ENCODE measurements at regions not wholly inside any gene's neighbourhood (a gene's known extent, or its start where the extent isn't known, plus 50 kb on each side); places are given as distances from the start of the nearest gene placed in this dataset.
"Not testable (repeated sequence)": the region's sequence is repeated elsewhere in the genome, so short reads cannot be mapped to it uniquely, and the experiment has no call there.

GRCh38 chr3:10623578-10624275 lies 118.3 kb upstream of the ATP2B2 start:
- no peak for DNase-seq (ENCODE audit: low read depth in 4 of 4, low spot score in 1 of 4)

- no peak for DNase-seq (ENCODE audit: low read depth in 4 of 4, low spot score in 1 of 4)
Observed at GRCh38 chr3:10625323-10625722, 119.9 kb upstream of the ATP2B2 start.

GRCh38 chr3:10627884-10628572 lies 122.6 kb upstream of the ATP2B2 start:
- DNase-seq (ENCODE audit: low read depth in 4 of 4, low spot score in 1 of 4) = no peak

GRCh38 chr3:10628891-10629670 lies 123.7 kb upstream of the ATP2B2 start:
- DNase-seq (ENCODE audit: low read depth in 4 of 4, low spot score in 1 of 4) = no peak

GRCh38 chr3:10629671-10630040 lies 124.3 kb upstream of the ATP2B2 start:
- no peak for DNase-seq (ENCODE audit: low read depth in 4 of 4, low spot score in 1 of 4)

- DNase-seq (ENCODE audit: low read depth in 4 of 4, low spot score in 1 of 4) = no peak
Observed at GRCh38 chr3:10631224-10631623, 125.8 kb upstream of the ATP2B2 start.

GRCh38 chr3:10632125-10632524 lies 126.7 kb upstream of the ATP2B2 start:
- no peak for DNase-seq (ENCODE audit: low read depth in 4 of 4, low spot score in 1 of 4)

- DNase-seq (ENCODE audit: low read depth in 4 of 4, low spot score in 1 of 4) = no peak
Observed at GRCh38 chr3:10632741-10633140, 127.4 kb upstream of the ATP2B2 start.

- DNase-seq (ENCODE audit: low read depth in 4 of 4, low spot score in 1 of 4) = no peak
Observed at GRCh38 chr3:10635446-10636076, 130.2 kb upstream of the ATP2B2 start.

GRCh38 chr3:10637342-10637741 lies 132.0 kb upstream of the ATP2B2 start:
- DNase-seq (ENCODE audit: low read depth in 4 of 4, low spot score in 1 of 4) = no peak

GRCh38 chr3:10638466-10638865 lies 133.1 kb upstream of the ATP2B2 start:
- DNase-seq (ENCODE audit: low read depth in 4 of 4, low spot score in 1 of 4) = no peak

GRCh38 chr3:10641760-10642159 lies 136.4 kb upstream of the ATP2B2 start:
- no peak for DNase-seq (ENCODE audit: low read depth in 4 of 4, low spot score in 1 of 4)

- DNase-seq (ENCODE audit: low read depth in 4 of 4, low spot score in 1 of 4) = no peak
Observed at GRCh38 chr3:10644189-10644588, 138.8 kb upstream of the ATP2B2 start.

GRCh38 chr3:10645800-10646199 lies 140.4 kb upstream of the ATP2B2 start:
- DNase-seq (ENCODE audit: low read depth in 4 of 4, low spot score in 1 of 4) = no peak

- DNase-seq (ENCODE audit: low read depth in 4 of 4, low spot score in 1 of 4) = no peak
Observed at GRCh38 chr3:10646531-10647335, 141.3 kb upstream of the ATP2B2 start.

GRCh38 chr3:10647376-10647775 lies 142.0 kb upstream of the ATP2B2 start:
- no peak for DNase-seq (ENCODE audit: low read depth in 4 of 4, low spot score in 1 of 4)

- no peak for DNase-seq (ENCODE audit: low read depth in 4 of 4, low spot score in 1 of 4)
Observed at GRCh38 chr3:10648181-10648580, 142.8 kb upstream of the ATP2B2 start.

- DNase-seq (ENCODE audit: low read depth in 4 of 4, low spot score in 1 of 4) = not testable (repeated sequence)
Observed at GRCh38 chr3:10649463-10649862, 144.1 kb upstream of the ATP2B2 start.

GRCh38 chr3:10651506-10651905 lies 146.1 kb upstream of the ATP2B2 start:
- DNase-seq (ENCODE audit: low read depth in 4 of 4, low spot score in 1 of 4) = no peak

GRCh38 chr3:10653241-10653640 lies 147.9 kb upstream of the ATP2B2 start:
- DNase-seq (ENCODE audit: low read depth in 4 of 4, low spot score in 1 of 4) = no peak
